ENCODE measurements at regions not wholly inside any gene's neighbourhood (a gene's known extent, or its start where the extent isn't known, plus 50 kb on each side); places are given as distances from the start of the nearest gene placed in this dataset.

DNA sequence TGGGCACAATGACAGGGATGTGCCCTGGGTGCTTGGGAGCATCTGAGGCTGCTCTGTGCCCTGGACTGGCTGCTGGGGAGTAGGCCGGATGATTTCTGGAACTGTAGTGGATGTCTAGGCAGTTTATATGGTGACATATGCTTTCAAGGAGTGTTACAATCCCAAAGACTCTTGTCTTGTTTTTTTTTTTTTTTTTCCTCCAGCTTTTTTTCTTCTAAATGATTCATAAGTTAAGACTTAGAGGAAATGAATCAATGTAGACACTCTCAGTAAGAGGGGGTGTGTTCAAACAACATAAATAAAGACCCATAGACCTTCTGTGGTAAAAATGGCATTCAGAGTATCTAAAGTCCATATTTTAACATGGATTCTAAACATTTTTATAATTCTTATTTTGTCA, 706.1 kb upstream of the GOLIM4 start:
- TF ChIP-seq, protein P1, sequence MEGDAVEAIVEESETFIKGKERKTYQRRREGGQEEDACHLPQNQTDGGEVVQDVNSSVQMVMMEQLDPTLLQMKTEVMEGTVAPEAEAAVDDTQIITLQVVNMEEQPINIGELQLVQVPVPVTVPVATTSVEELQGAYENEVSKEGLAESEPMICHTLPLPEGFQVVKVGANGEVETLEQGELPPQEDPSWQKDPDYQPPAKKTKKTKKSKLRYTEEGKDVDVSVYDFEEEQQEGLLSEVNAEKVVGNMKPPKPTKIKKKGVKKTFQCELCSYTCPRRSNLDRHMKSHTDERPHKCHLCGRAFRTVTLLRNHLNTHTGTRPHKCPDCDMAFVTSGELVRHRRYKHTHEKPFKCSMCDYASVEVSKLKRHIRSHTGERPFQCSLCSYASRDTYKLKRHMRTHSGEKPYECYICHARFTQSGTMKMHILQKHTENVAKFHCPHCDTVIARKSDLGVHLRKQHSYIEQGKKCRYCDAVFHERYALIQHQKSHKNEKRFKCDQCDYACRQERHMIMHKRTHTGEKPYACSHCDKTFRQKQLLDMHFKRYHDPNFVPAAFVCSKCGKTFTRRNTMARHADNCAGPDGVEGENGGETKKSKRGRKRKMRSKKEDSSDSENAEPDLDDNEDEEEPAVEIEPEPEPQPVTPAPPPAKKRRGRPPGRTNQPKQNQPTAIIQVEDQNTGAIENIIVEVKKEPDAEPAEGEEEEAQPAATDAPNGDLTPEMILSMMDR (IDR thresholded peaks at IDR 0.05), result no peak
- no peak for TF ChIP-seq POLR2A (IDR thresholded peaks at IDR 0.05)

Data from adrenal gland (tissue), 5 donors.